ENCODE measurements at regions not wholly inside any gene's neighbourhood (a gene's known extent, or its start where the extent isn't known, plus 50 kb on each side); places are given as distances from the start of the nearest gene placed in this dataset.

GRCh38 chr13:58625703-58626389 lies 994.3 kb downstream of the PCDH17 start:
- H4K20me1 ChIP-seq (ENCODE audit: insufficient read depth), result no peaks in the 10 kb centered on the region
- H3K9ac ChIP-seq, result no peak overlapping the region
- no peak overlapping the region for H2AFZ ChIP-seq (ENCODE audit: low read depth)
- no peak overlapping the region for H3K4me2 ChIP-seq
- DNase-seq, result no peak
- H3K4me3 ChIP-seq (ENCODE audit: low read depth in 2 of 2, low read length in 1 of 2), result no peak overlapping the region
- CTCF ChIA-PET, result no interaction called here
- H3K79me2 ChIP-seq (ENCODE audit: insufficient read depth), result no peaks in the 10 kb centered on the region
- no peaks in the 10 kb centered on the region for H3F3A ChIP-seq (replicated peaks; ENCODE audit: insufficient read depth)
- H3K4me1 ChIP-seq (ENCODE audit: control insufficient read depth in 1 of 2, insufficient read depth in 2 of 2, low read depth in 1 of 2, low read length in 1 of 2), result no peaks in the 10 kb centered on the region; a peak in 1 of 4 replicates
- 20% methylated on average over 1 of the region's 3 CpGs for WGBS (ENCODE audit: low lambda C conversion rate)
- POLR2A ChIA-PET, result no interaction called here
- H3K27ac ChIP-seq (ENCODE audit: low read depth in 2 of 2, low read length in 1 of 2), result no peak overlapping the region
- TF ChIP-seq TCF12 (IDR thresholded peaks at IDR 0.05), result no peak
- TF ChIP-seq, protein P1, sequence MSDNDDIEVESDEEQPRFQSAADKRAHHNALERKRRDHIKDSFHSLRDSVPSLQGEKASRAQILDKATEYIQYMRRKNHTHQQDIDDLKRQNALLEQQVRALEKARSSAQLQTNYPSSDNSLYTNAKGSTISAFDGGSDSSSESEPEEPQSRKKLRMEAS (IDR thresholded peaks at IDR 0.05; ENCODE audit: low read depth), result no peak
- TF ChIP-seq TAF1 (IDR thresholded peaks at IDR 0.05; ENCODE audit: borderline replicate concordance, low read depth, low read length), result no peak
- TF ChIP-seq MXI1 (IDR thresholded peaks at IDR 0.05; ENCODE audit: low read depth, low read length), result no peak
- TF ChIP-seq GABPA (IDR thresholded peaks at IDR 0.05; ENCODE audit: low read depth), result no peak
- no peak for TF ChIP-seq SIN3A (IDR thresholded peaks at IDR 0.05; ENCODE audit: borderline replicate concordance, low read depth, low read length)
- TF ChIP-seq, protein P2, sequence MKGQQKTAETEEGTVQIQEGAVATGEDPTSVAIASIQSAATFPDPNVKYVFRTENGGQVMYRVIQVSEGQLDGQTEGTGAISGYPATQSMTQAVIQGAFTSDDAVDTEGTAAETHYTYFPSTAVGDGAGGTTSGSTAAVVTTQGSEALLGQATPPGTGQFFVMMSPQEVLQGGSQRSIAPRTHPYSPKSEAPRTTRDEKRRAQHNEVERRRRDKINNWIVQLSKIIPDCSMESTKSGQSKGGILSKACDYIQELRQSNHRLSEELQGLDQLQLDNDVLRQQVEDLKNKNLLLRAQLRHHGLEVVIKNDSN (IDR thresholded peaks at IDR 0.05; ENCODE audit: borderline replicate concordance, low read depth), result no peak
- no peak for TF ChIP-seq FOXJ3 (CRISPR knock-in tag; IDR thresholded peaks at IDR 0.05)
- no peak for TF ChIP-seq ELF1 (IDR thresholded peaks at IDR 0.05)
- TF ChIP-seq, protein P3, sequence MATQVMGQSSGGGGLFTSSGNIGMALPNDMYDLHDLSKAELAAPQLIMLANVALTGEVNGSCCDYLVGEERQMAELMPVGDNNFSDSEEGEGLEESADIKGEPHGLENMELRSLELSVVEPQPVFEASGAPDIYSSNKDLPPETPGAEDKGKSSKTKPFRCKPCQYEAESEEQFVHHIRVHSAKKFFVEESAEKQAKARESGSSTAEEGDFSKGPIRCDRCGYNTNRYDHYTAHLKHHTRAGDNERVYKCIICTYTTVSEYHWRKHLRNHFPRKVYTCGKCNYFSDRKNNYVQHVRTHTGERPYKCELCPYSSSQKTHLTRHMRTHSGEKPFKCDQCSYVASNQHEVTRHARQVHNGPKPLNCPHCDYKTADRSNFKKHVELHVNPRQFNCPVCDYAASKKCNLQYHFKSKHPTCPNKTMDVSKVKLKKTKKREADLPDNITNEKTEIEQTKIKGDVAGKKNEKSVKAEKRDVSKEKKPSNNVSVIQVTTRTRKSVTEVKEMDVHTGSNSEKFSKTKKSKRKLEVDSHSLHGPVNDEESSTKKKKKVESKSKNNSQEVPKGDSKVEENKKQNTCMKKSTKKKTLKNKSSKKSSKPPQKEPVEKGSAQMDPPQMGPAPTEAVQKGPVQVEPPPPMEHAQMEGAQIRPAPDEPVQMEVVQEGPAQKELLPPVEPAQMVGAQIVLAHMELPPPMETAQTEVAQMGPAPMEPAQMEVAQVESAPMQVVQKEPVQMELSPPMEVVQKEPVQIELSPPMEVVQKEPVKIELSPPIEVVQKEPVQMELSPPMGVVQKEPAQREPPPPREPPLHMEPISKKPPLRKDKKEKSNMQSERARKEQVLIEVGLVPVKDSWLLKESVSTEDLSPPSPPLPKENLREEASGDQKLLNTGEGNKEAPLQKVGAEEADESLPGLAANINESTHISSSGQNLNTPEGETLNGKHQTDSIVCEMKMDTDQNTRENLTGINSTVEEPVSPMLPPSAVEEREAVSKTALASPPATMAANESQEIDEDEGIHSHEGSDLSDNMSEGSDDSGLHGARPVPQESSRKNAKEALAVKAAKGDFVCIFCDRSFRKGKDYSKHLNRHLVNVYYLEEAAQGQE (IDR thresholded peaks at IDR 0.05; ENCODE audit: low read depth, low read length), result no peak
- no peak for TF ChIP-seq RCOR1 (IDR thresholded peaks at IDR 0.05; ENCODE audit: low read length)
- TF ChIP-seq, protein P4, sequence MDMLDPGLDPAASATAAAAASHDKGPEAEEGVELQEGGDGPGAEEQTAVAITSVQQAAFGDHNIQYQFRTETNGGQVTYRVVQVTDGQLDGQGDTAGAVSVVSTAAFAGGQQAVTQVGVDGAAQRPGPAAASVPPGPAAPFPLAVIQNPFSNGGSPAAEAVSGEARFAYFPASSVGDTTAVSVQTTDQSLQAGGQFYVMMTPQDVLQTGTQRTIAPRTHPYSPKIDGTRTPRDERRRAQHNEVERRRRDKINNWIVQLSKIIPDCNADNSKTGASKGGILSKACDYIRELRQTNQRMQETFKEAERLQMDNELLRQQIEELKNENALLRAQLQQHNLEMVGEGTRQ (IDR thresholded peaks at IDR 0.05; ENCODE audit: borderline replicate concordance, low read depth, low read length), result no peak
- TF ChIP-seq EZH2phosphoT487 (IDR thresholded peaks at IDR 0.05; ENCODE audit: borderline replicate concordance, low read depth), result no peak
- H3K9me3 ChIP-seq, result no peaks in the 10 kb centered on the region
- H3K9me2 ChIP-seq, result no peaks in the 10 kb centered on the region
- H3K27me3 ChIP-seq (ENCODE audit: insufficient read depth), result no peaks in the 10 kb centered on the region
- H3K36me3 ChIP-seq (replicated peaks in 1 of 2; ENCODE audit: control insufficient read depth in 1 of 2, insufficient read depth in 2 of 2, low read length in 1 of 2), result no peaks in the 10 kb centered on the region
